ENCODE measurements at regions not wholly inside any gene's neighbourhood (a gene's known extent, or its start where the extent isn't known, plus 50 kb on each side); places are given as distances from the start of the nearest gene placed in this dataset.

DNA sequence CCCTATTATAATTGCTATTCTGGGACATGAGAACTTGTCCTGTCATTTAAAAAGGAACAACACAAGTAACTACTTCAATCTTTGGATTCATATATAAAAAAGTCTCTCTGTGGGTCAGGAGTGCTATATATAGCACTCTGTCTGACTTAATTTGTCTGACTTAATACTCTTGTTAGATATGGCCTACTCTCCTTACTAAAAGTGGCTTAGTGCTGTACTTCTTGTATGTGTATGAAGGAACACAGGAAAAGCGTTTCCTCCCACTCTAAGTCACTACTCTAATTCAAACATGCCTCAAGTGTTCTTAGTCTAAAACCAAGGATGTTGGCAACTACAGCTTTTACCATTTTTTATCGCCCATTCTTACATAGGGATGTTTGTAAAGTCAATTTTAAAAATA is 255.2 kb upstream of the ROBO1 start:
- no peak overlapping the region for H3K4me3 ChIP-seq (ENCODE audit: low read depth, low read length)
- TF ChIP-seq, protein P1, sequence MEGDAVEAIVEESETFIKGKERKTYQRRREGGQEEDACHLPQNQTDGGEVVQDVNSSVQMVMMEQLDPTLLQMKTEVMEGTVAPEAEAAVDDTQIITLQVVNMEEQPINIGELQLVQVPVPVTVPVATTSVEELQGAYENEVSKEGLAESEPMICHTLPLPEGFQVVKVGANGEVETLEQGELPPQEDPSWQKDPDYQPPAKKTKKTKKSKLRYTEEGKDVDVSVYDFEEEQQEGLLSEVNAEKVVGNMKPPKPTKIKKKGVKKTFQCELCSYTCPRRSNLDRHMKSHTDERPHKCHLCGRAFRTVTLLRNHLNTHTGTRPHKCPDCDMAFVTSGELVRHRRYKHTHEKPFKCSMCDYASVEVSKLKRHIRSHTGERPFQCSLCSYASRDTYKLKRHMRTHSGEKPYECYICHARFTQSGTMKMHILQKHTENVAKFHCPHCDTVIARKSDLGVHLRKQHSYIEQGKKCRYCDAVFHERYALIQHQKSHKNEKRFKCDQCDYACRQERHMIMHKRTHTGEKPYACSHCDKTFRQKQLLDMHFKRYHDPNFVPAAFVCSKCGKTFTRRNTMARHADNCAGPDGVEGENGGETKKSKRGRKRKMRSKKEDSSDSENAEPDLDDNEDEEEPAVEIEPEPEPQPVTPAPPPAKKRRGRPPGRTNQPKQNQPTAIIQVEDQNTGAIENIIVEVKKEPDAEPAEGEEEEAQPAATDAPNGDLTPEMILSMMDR (IDR thresholded peaks at IDR 0.05; ENCODE audit: insufficient read depth, low read length) = no peak
- DNase-seq (ENCODE audit: low read depth) = no peak

DNA sequence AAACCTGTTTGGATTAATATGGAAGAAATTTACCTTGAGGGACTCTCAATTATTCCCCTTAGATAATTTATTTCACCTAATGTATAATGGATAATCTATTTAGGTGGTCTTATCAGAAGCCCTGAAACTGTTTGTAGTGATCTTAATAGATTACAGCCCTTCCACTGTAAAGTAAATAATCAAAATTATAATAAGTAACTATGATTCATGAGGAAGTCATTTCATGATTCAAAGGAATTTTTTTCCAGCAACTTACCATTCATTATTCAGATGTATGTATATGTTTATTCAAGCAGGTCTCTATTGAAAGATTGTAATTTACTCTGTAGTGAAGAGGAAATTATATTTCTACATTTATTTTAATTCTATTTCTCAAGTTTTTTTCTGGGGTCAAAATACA is 250.6 kb upstream of the ROBO1 start:
- TF ChIP-seq, protein P1 (IDR thresholded peaks at IDR 0.05; ENCODE audit: insufficient read depth, low read length) = no peak
- DNase-seq (ENCODE audit: low read depth) = no peak
- H3K4me3 ChIP-seq (ENCODE audit: low read depth, low read length) = no peak overlapping the region

DNA sequence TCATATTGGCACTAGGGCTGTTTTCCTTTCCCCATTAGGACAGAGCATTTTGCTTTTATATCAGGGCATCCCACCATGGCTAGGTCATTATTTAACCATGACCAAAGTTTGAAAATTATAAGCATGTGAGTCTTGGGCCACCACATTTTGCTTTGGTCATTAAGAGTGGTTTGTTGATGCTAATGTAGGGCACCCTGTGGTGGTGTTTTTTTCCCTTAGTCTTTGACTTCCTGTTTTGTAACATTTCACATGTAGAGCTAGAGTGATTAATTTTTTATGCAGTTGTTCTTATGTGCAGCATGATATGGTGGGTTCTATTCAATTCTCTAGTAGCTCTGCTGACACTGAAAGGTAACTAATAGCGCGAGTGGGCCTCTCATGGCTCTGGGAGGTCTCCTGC is 249.6 kb upstream of the ROBO1 start:
- TF ChIP-seq, protein P1 (IDR thresholded peaks at IDR 0.05; ENCODE audit: insufficient read depth, low read length) = no peak
- DNase-seq (ENCODE audit: low read depth) = no peak
- no peak overlapping the region for H3K4me3 ChIP-seq (ENCODE audit: low read depth, low read length)

DNA sequence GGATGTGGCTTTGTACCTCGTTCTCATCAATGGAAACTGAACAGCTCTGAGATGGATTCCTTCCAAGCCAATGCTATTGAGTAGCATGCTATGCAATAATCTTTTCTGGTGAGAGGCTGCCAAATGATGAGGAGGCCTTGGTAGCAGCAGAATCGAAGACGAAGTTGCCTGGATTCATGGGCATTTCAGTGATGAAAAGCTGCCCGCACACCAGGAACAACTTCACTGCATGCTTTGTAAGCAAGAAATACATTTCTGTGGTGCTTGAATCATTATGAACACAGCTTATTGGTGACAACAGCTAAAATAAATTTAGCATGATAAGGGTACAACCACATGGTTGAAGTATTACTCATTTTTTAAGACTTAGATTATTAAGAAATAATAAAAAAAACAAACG is 246.8 kb upstream of the ROBO1 start:
- peak; percentile 12 for DNase-seq (ENCODE audit: low read depth)
- TF ChIP-seq, protein P1 (IDR thresholded peaks at IDR 0.05; ENCODE audit: insufficient read depth, low read length) = no peak
- no peak overlapping the region for H3K4me3 ChIP-seq (ENCODE audit: low read depth, low read length)

DNA sequence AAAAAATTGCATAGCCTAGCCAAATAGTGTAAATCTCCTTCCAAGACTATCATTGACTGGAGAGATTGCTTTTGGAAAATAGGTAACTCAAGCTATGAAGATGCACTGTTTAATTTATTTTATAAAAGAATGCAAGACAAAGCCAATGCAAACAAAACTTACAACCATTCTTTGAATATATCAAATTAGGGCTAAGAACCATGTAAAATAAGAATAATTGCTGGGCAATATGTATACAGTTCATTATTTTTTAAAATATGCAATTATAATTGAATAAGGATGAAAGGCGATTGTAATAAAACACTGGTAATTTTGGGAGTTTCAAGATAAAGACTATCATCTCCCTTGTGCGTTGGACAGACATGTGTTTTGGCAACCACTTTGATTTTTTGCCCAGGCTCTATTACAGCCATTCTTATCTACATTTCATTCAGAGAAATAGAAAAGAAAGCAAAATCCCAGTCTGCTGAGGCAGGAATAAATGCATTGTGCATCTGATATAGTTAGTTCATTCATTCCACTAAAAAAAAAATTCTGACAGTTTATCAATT is 242.3 kb upstream of the ROBO1 start:
- no peak for DNase-seq (ENCODE audit: low read depth)
- TF ChIP-seq, protein P1 (IDR thresholded peaks at IDR 0.05; ENCODE audit: insufficient read depth, low read length) = no peak
- H3K4me3 ChIP-seq (ENCODE audit: low read depth, low read length) = no peak overlapping the region

DNA sequence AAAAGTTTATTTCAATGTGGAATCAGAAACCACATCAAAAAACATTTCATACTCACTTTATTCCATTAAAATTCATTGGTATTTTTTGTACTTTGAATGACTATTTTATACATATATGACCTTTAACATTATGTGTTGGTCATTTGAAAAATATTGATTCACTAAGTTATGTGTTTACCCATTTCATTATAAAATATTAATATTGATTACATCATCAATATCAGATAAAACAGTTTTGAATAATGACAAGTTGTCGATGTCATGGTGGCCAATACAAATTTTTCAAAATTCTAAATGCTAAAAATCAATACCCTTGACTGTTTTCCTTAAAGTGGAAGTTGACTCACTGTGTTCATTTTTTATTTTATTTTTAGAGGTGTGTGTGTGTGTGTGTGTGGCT is 239.7 kb upstream of the ROBO1 start:
- no peak for DNase-seq (ENCODE audit: low read depth)
- TF ChIP-seq, protein P1 (IDR thresholded peaks at IDR 0.05; ENCODE audit: insufficient read depth, low read length) = no peak

DNA sequence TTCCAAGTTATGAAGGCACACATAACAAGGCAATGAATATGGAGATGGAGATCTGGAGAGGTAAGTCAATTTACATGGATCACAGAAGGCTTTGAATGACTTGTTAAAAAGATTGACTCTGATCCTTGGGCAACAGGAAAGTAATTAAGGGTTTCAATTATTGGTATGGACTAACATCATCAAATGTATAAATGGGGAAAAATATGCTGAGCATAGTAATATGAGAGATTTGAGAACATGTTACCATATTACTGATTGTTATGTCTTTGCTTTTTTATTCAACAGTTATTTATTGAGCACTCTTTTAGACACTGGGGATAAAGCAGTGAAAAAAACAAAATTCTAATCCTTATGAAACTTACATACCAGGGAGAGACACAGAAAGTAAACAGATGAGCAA is 238.5 kb upstream of the ROBO1 start:
- DNase-seq (ENCODE audit: low read depth) = no peak
- TF ChIP-seq, protein P1 (IDR thresholded peaks at IDR 0.05; ENCODE audit: insufficient read depth, low read length) = no peak
- H3K4me3 ChIP-seq (ENCODE audit: low read depth, low read length) = no peak overlapping the region

More for the DNA sequence above, 239.7 kb upstream of the ROBO1 start:
- no peak overlapping the region for H3K4me3 ChIP-seq (ENCODE audit: low read depth, low read length)
